Adrenal gland (tissue), 9 donors: ENCODE measurements at regions not wholly inside any gene's neighbourhood (a gene's known extent, or its start where the extent isn't known, plus 50 kb on each side); places are given as distances from the start of the nearest gene placed in this dataset.

Experiments used
- DNase-seq, 7 donors: peaks; one replicate each; pipeline ENCODE4 v3.0.0-alpha.2; 2019 to 2020
- H3K27ac ChIP-seq, 5 donors: fragments of 200-600 bp; sonication (generic) in 4 of 5; 1 replicate in 3 of 5; 2 replicates in 2 of 5; pipeline versions ENCODE4 v1.5.1 to v1.8.0; 2016 to 2020; ENCODE audit warnings: mild to moderate bottlenecking in 1 of 5
- H3K27me3 ChIP-seq: fragments of 200-600 bp; 2 replicates; pipeline ENCODE4 v1.8.0; 2021
- H3K36me3 ChIP-seq, 2 donors: fragments of 200-600 bp; replicated peaks in 1 of 2; 1 replicate in 1 of 2; 2 replicates in 1 of 2; pipeline versions ENCODE4 v1.5.1 to v1.8.0; 2018 to 2022
- H3K4me1 ChIP-seq, 2 donors: fragments of 200-600 bp; replicated peaks in 1 of 2; 1 replicate in 1 of 2; 2 replicates in 1 of 2; pipeline versions ENCODE4 v1.5.1 to v1.8.0; 2018 to 2021
- H3K4me3 ChIP-seq, 4 donors: fragments of 200-600 bp; sonication (generic) in 3 of 4; one replicate each; pipeline ENCODE4 v1.5.1; 2016 to 2018
- H3K9me3 ChIP-seq, 3 donors: fragments of 200-600 bp; sonication (generic) in 1 of 3; replicated peaks in 1 of 3; 1 replicate in 2 of 3; 2 replicates in 1 of 3; pipeline versions ENCODE4 v1.5.1 to v1.8.0; 2016 to 2021
- CTCF ChIP-seq, 6 experiments: fragments of 450-650 bp in 4 of 6; fragments of 200-600 bp in 2 of 6; sonication (generic) in 1 of 6; IDR thresholded peaks; 1 replicate in 5 of 6; 2 replicates in 1 of 6; pipeline versions ENCODE4 v1.5.1 to v1.8.0; 2016 to 2021; ENCODE audit warnings: antibody characterized with exemption in 6 of 6, mild to moderate bottlenecking in 2 of 6, moderate library complexity in 1 of 6
- POLR2A ChIP-seq, 2 donors: fragments of 450-650 bp; IDR thresholded peaks; one replicate each; pipeline ENCODE4 v1.6.1; 2017; ENCODE audit warnings: antibody characterized with exemption in 2 of 2, mild to moderate bottlenecking in 2 of 2, moderate library complexity in 1 of 2
- WGBS, 4 donors: extraction: QIAGEN DNeasy Blood & Tissue Kit in 2 of 4; methylation state at CpG; one replicate each; pipeline versions ENCODE4 v1.1.5 to v1.1.7; 2013 to 2017; 5-methylcytosine and 5-hydroxymethylcytosine counted together
- intact Hi-C, 2 donors: fragments of 100-400 bp; cut with DNase I; formaldehyde crosslinking; loops; one replicate each; pipeline versions ENCODE4 v1.14.1 to v1.15.0; 2022 to 2023
- donor health status: healthy with polysubstance abuse.
- donor health status: Bipolar disorder and iron deficiency.
- donor health status: DM: yes; HTN: yes; CAD: no.
- donor health status: DM: no; HTN: no; CAD: no.
- donor health status: DM: no; HTN: no; CAD: no.

- no peak overlapping the region for H3K27ac ChIP-seq
- TF ChIP-seq POLR2A (IDR thresholded peaks at IDR 0.05) (no peak), CTCF (IDR thresholded peaks at IDR 0.05) (no peak)
- no peak overlapping the region for H3K4me3 ChIP-seq
- DNase-seq: no peak
- H3K36me3 ChIP-seq: no peaks in the 10 kb centered on the region
- H3K9me3 ChIP-seq: no peaks in the 10 kb centered on the region
- H3K4me1 ChIP-seq: no peaks in the 10 kb centered on the region
- H3K27me3 ChIP-seq: no peaks in the 10 kb centered on the region
- intact Hi-C loops: no loop called here
Observed at GRCh38 chr1:69233463-69233862, 334.3 kb upstream of the LRRC7 start.

GRCh38 chr1:69244211-69244610 is 323.5 kb upstream of the LRRC7 start:
- no peak for DNase-seq
- intact Hi-C loops: no loop called here
- no peak overlapping the region for H3K27ac ChIP-seq
- no peaks in the 10 kb centered on the region for H3K27me3 ChIP-seq
- no peaks in the 10 kb centered on the region for H3K9me3 ChIP-seq
- H3K4me1 ChIP-seq: no peaks in the 10 kb centered on the region
- 50 to 74% (median 58%) methylated on average over 1 of the region's 1 CpG for WGBS, 4 donors
- H3K4me3 ChIP-seq: no peak overlapping the region
- H3K36me3 ChIP-seq: no peaks in the 10 kb centered on the region
- TF ChIP-seq CTCF (IDR thresholded peaks at IDR 0.05) (no peak), POLR2A (IDR thresholded peaks at IDR 0.05) (no peak)

GRCh38 chr1:69246109-69246508 is 321.6 kb upstream of the LRRC7 start:
- no peak for DNase-seq
- 56 to 78% (median 76%) methylated on average over 1 of the region's 1 CpG for WGBS, 4 donors
- no peak for TF ChIP-seq POLR2A (IDR thresholded peaks at IDR 0.05)
- no peak for TF ChIP-seq CTCF (IDR thresholded peaks at IDR 0.05)
- no peaks in the 10 kb centered on the region for H3K36me3 ChIP-seq
- H3K27me3 ChIP-seq: no peaks in the 10 kb centered on the region
- H3K27ac ChIP-seq: no peak overlapping the region
- no peaks in the 10 kb centered on the region for H3K9me3 ChIP-seq
- H3K4me3 ChIP-seq: no peak overlapping the region
- intact Hi-C loops: no loop called here
- H3K4me1 ChIP-seq: no peaks in the 10 kb centered on the region

- no peak overlapping the region for H3K4me3 ChIP-seq
- H3K27me3 ChIP-seq: no peaks in the 10 kb centered on the region
- 72 to 79% (median 72%) methylated on average over 2 of the region's 2 CpGs for WGBS, 4 donors
- intact Hi-C loops: no loop called here
- H3K9me3 ChIP-seq: no peaks in the 10 kb centered on the region
- H3K27ac ChIP-seq: no peak overlapping the region
- H3K4me1 ChIP-seq: no peaks in the 10 kb centered on the region
- H3K36me3 ChIP-seq: no peaks in the 10 kb centered on the region
- TF ChIP-seq CTCF (IDR thresholded peaks at IDR 0.05): no peak
- no peak for TF ChIP-seq POLR2A (IDR thresholded peaks at IDR 0.05)
- DNase-seq: no peak
Observed at GRCh38 chr1:69246710-69247109, 321.0 kb upstream of the LRRC7 start.
